ENCODE measurements at regions not wholly inside any gene's neighbourhood (a gene's known extent, or its start where the extent isn't known, plus 50 kb on each side); places are given as distances from the start of the nearest gene placed in this dataset.

- TF ChIP-seq ZBTB11 (CRISPR knock-in tag; IDR thresholded peaks at IDR 0.05), result no peak
- no peak for TF ChIP-seq LARP7 (IDR thresholded peaks at IDR 0.05)
- no peak for TF ChIP-seq EGR1 (IDR thresholded peaks at IDR 0.05; ENCODE audit: borderline replicate concordance in 1 of 2, low read depth in 2 of 2, low read length in 2 of 2)
- TF ChIP-seq POLR2AphosphoS5 (IDR thresholded peaks at IDR 0.05; ENCODE audit: low read length), result no peak
- TF ChIP-seq NFYB (IDR thresholded peaks at IDR 0.05; ENCODE audit: insufficient read depth, low read depth, low read length), result no peak
- no peak for TF ChIP-seq SPI1 (IDR thresholded peaks at IDR 0.05; ENCODE audit: borderline replicate concordance, insufficient read depth, low read depth, low read length)
- no peak for TF ChIP-seq SMAD1 (IDR thresholded peaks at IDR 0.05; ENCODE audit: low read depth, partially characterized antibody)
- no peak for TF ChIP-seq ATF7 (IDR thresholded peaks at IDR 0.05; ENCODE audit: low read depth)
Measured at GRCh38 chr14:89730687-89731086, 223.8 kb downstream of the EFCAB11 start (continued).

GRCh38 chr14:89728964-89729363 lies 225.6 kb downstream of the EFCAB11 start:
- H3K9ac ChIP-seq (ENCODE audit: control insufficient read depth, insufficient read depth, low read length), result no peak overlapping the region
- in situ Hi-C loops (cut with MboI) (no loop called here), intact Hi-C loops (cut with micrococcal nuclease; ENCODE audit: unreplicated experiment) (no loop called here)
- WGBS (ENCODE audit: insufficient coverage, insufficient replicate concordance, low lambda C conversion rate, missing lambda C conversion rate), result 37% methylated on average over 5 of the region's 5 CpGs
- ChIA-PET POLR2A (no interaction called here), SMC1A (ENCODE audit: uncharacterized antibody, unreplicated experiment) (interaction anchor here (0.9 to 1.3 kb wide), 2 partner anchors 11 to 24 kb away, joined by 3 to 4 read pairs; no protein-coding TSS in a partner anchor), RAD21 (ENCODE audit: unreplicated experiment) (interaction anchor here (1.4 kb wide), 1 partner anchor 70 kb away, joined by 3 read pairs; no protein-coding TSS in a partner anchor), CTCF (no interaction called here)
- ATAC-seq, result no peak
- no peak overlapping the region for H3K4me3 ChIP-seq
- H3K27ac ChIP-seq (ENCODE audit: control insufficient read depth, insufficient read depth), result no peak overlapping the region
- no TSS peak for BruUV-seq (replicated peaks)
- no peak for DNase-seq (ENCODE audit: low read depth, low spot score)
- no peaks in the 10 kb centered on the region for H3K9me3 ChIP-seq (replicated peaks; ENCODE audit: control insufficient read depth, insufficient read depth, low read length)
- no peak overlapping the region for H2AFZ ChIP-seq (ENCODE audit: control insufficient read depth, low read depth, low read length)
- no peaks in the 10 kb centered on the region for H3K36me3 ChIP-seq (ENCODE audit: control insufficient read depth in 2 of 2, insufficient read depth in 2 of 2, low read length in 1 of 2)
- H3K27me3 ChIP-seq (replicated peaks in 1 of 2; ENCODE audit: control insufficient read depth in 2 of 2, insufficient read depth in 2 of 2, low read length in 1 of 2), result no peaks in the 10 kb centered on the region
- FAIRE-seq, result no peak
- H4K20me1 ChIP-seq (ENCODE audit: control insufficient read depth, insufficient read depth), result no peaks in the 10 kb centered on the region
- H3K4me2 ChIP-seq (ENCODE audit: control insufficient read depth, insufficient read depth), result no peak overlapping the region
- H3K79me2 ChIP-seq (ENCODE audit: control insufficient read depth, insufficient read depth, low read length), result no peaks in the 10 kb centered on the region
- no peaks in the 10 kb centered on the region for H3K4me1 ChIP-seq (ENCODE audit: control insufficient read depth, insufficient read depth, low read length)
- TF ChIP-seq CHD1 (IDR thresholded peaks at IDR 0.05; ENCODE audit: low read depth, low read length) (no peak), SIN3A (IDR thresholded peaks at IDR 0.05; ENCODE audit: low read depth, low read length) (no peak), CREB1 (IDR thresholded peaks at IDR 0.05; ENCODE audit: low read depth) (no peak), ZBTB40 (IDR thresholded peaks at IDR 0.05; ENCODE audit: borderline replicate concordance) (no peak), SMAD1 (IDR thresholded peaks at IDR 0.05; ENCODE audit: low read depth, partially characterized antibody) (no peak), PKNOX1 (IDR thresholded peaks at IDR 0.05) (no peak), RAD21 (IDR thresholded peaks at IDR 0.05; ENCODE audit: insufficient read depth, low read depth, low read length) (no peak), FOS (IDR thresholded peaks at IDR 0.05; ENCODE audit: borderline replicate concordance, extremely low read depth, insufficient read length) (no peak), NFXL1 (IDR thresholded peaks at IDR 0.05; ENCODE audit: borderline replicate concordance) (no peak)

Measured in GM12878 (cell line).